ENCODE measurements at regions not wholly inside any gene's neighbourhood (a gene's known extent, or its start where the extent isn't known, plus 50 kb on each side); places are given as distances from the start of the nearest gene placed in this dataset.

- TF ChIP-seq CTCF (IDR thresholded peaks at IDR 0.05) (no peak), SIN3A (IDR thresholded peaks at IDR 0.05; ENCODE audit: borderline replicate concordance, insufficient read depth, low read depth, low read length) (no peak), TCF7L2 (IDR thresholded peaks at IDR 0.05; ENCODE audit: low read depth, low read length) (no peak)
These were observed 207.4 kb downstream of the ZFP36L2 start for GRCh38 chr2:43019025-43019367.

All from Panc1 (cell line).